B cell (primary cell): ENCODE measurements at regions not wholly inside any gene's neighbourhood (a gene's known extent, or its start where the extent isn't known, plus 50 kb on each side); places are given as distances from the start of the nearest gene placed in this dataset.

Source experiments
- ATAC-seq: fragments of 200-7000 bp; cut with Tn5 transposase; one replicate; pipeline ENCODE4 v1.10.0; 2021; ENCODE audit warnings: low read depth, mild to moderate bottlenecking, moderate number of reproducible peaks, moderate library complexity
- CTCF ChIA-PET: fragments of 350-600 bp; sonication (Branson Sonifier 250); formaldehyde crosslinking; loops from one replicate; lab custom pipeline; 2021; ENCODE audit warnings: antibody characterized with exemption, inconsistent platforms; lab: Charles Lee
- POLR2A ChIA-PET: fragments of 350-600 bp; sonication (Branson Sonifier 250); formaldehyde crosslinking; loops from one replicate; lab custom pipeline; 2021; ENCODE audit warnings: antibody characterized with exemption; lab: Charles Lee
- DNase-seq: peaks from one replicate; pipeline ENCODE4 v3.0.0; 2013
- H2AFZ ChIP-seq: 2 replicates; pipeline ENCODE4 v1.6.1; 2012; ENCODE audit warnings: mild to moderate bottlenecking, low read depth, low read length; ENCODE audit not compliant: insufficient read depth, poor library complexity, severe bottlenecking
- H3K27ac ChIP-seq, 2 donors: 1 replicate in 1 of 2; 2 replicates in 1 of 2; pipeline ENCODE4 v1.5.1; 2012 to 2013; ENCODE audit warnings: low read length in 2 of 2, mild to moderate bottlenecking in 2 of 2, moderate library complexity in 1 of 2
- H3K27me3 ChIP-seq, 4 experiments: fragments of 200-600 bp in 1 of 4; sonication (generic) in 1 of 4; replicated peaks in 1 of 4; 1 replicate in 2 of 4; 2 replicates in 2 of 4; pipeline versions ENCODE4 v1.6.1 to v1.7.0; 2013 to 2016; ENCODE audit warnings: low read length in 3 of 4, mild to moderate bottlenecking in 2 of 4, mixed read lengths in 1 of 4, moderate library complexity in 1 of 4; ENCODE audit not compliant: insufficient read depth in 4 of 4, control insufficient read depth in 3 of 4; ENCODE audit errors: control extremely low read depth in 1 of 4
- H3K36me3 ChIP-seq, 2 experiments: replicated peaks in 1 of 2; 1 replicate in 1 of 2; 2 replicates in 1 of 2; pipeline versions ENCODE4 v1.6.1 to v1.7.1; 2013; ENCODE audit warnings: low read length in 1 of 2; ENCODE audit not compliant: insufficient read depth in 2 of 2, control insufficient read depth in 1 of 2; ENCODE audit errors: control extremely low read depth in 1 of 2, extremely low read depth in 1 of 2
- H3K4me1 ChIP-seq, 2 donors: fragments of 200-600 bp in 1 of 2; sonication (generic) in 1 of 2; 1 replicate in 1 of 2; 2 replicates in 1 of 2; pipeline versions ENCODE4 v1.5.1 to v1.6.1; 2013 to 2017; ENCODE audit warnings: low read length in 2 of 2; ENCODE audit not compliant: control insufficient read depth in 2 of 2, insufficient read depth in 2 of 2
- H3K4me2 ChIP-seq: replicated peaks from 2 replicates; pipeline ENCODE3; 2012; ENCODE audit warnings: mild to moderate bottlenecking, low read depth, low read length; ENCODE audit not compliant: poor library complexity, severe bottlenecking
- H3K4me3 ChIP-seq, 5 experiments: fragments of 200-600 bp in 1 of 5; sonication (generic) in 1 of 5; 1 replicate in 3 of 5; 2 replicates in 2 of 5; pipeline versions ENCODE4 v1.5.1 to v1.7.0; 2011 to 2016; ENCODE audit warnings: low read length in 4 of 5, mild to moderate bottlenecking in 4 of 5, low read depth in 2 of 5, control low read depth in 1 of 5, moderate library complexity in 1 of 5; ENCODE audit not compliant: insufficient read depth in 1 of 5; ENCODE audit errors: control extremely low read depth in 1 of 5, extremely low read depth in 1 of 5
- H3K79me2 ChIP-seq: fragments of 200-600 bp; sonication (generic); one replicate; pipeline ENCODE4 v1.6.0; 2016; ENCODE audit warnings: low read length; ENCODE audit not compliant: control insufficient read depth, insufficient read depth
- H3K9ac ChIP-seq: fragments of 200-600 bp; sonication (generic); 2 replicates; pipeline ENCODE4 v1.6.1; 2017; ENCODE audit warnings: mild to moderate bottlenecking, low read length, moderate library complexity
- H3K9me3 ChIP-seq, 3 donors: one replicate each; pipeline versions ENCODE4 v1.6.1 to v1.7.1; 2013; ENCODE audit warnings: low read length in 2 of 3; ENCODE audit not compliant: control insufficient read depth in 2 of 3, insufficient read depth in 1 of 3; ENCODE audit errors: control extremely low read depth in 1 of 3
- H4K20me1 ChIP-seq: 2 replicates; pipeline ENCODE4 v1.6.0; 2012; ENCODE audit warnings: mild to moderate bottlenecking, low read length; ENCODE audit not compliant: insufficient read depth, control insufficient read depth, poor library complexity, severe bottlenecking
- H3K27ac Mint-ChIP-seq: one replicate; pipeline ENCODE4 v1.8.0; 2021; ENCODE audit warnings: mixed read lengths
- H3K27me3 Mint-ChIP-seq: one replicate; pipeline ENCODE4 v1.8.0; 2021; ENCODE audit warnings: mixed read lengths
- H3K4me1 Mint-ChIP-seq: one replicate; pipeline ENCODE4 v1.8.0; 2021; ENCODE audit warnings: mixed read lengths
- H3K4me3 Mint-ChIP-seq: one replicate; pipeline ENCODE4 v1.8.0; 2021; ENCODE audit warnings: mixed read lengths
- H3K9me3 Mint-ChIP-seq: one replicate; pipeline ENCODE4 v1.8.0; 2022; ENCODE audit warnings: mixed read lengths; ENCODE audit not compliant: insufficient read depth
- CTCF ChIP-seq: fragments of 200-600 bp; IDR thresholded peaks from one replicate; pipeline ENCODE4 v1.8.0; 2022; ENCODE audit warnings: antibody characterized with exemption, mild to moderate bottlenecking
- EZH2 ChIP-seq: IDR thresholded peaks from 2 replicates; pipeline ENCODE4 v1.6.1; 2012; ENCODE audit warnings: borderline replicate concordance, low read depth, mild to moderate bottlenecking, moderate library complexity, low read length; ENCODE audit not compliant: insufficient read depth, poor library complexity, severe bottlenecking
- WGBS: methylation state at CpG from one replicate; pipeline ENCODE4 v1.1.5; 2013; ENCODE audit warnings: missing lambda C conversion rate; ENCODE audit not compliant: insufficient coverage; 5-methylcytosine and 5-hydroxymethylcytosine counted together
- intact Hi-C: fragments of 100-400 bp; cut with micrococcal nuclease; formaldehyde crosslinking; loops from one replicate; pipeline ENCODE4 v1.10.0; 2022

- Histone ChIP-seq H3K9ac (no peak overlapping the region), H3K4me3 (no peak overlapping the region), H4K20me1 (no peaks in the 10 kb centered on the region), H3K4me2 (no peak overlapping the region), H3K27me3 (peaks cover 0 to 80% (median 57%) of the 10 kb centered on the region in 4 experiments), H3K9me3 (peaks cover 10 to 56% (median 36%) of the 10 kb centered on the region in 3 donors), H3K27ac (no peak overlapping the region), H3K4me1 (peaks cover 21 to 22% of the 10 kb centered on the region in 2 donors), H3K79me2 (no peaks in the 10 kb centered on the region), H2AFZ (no peak overlapping the region), H3K36me3 (no peaks in the 10 kb centered on the region)
- peak overlapping the region; percentile 56 for H3K27ac Mint-ChIP-seq
- H3K27me3 Mint-ChIP-seq, result peaks cover 69% of the 10 kb centered on the region
- ChIA-PET POLR2A (no interaction called here), CTCF (interaction anchor here (0.5 kb wide), 1 partner anchor 1076 kb away, joined by 4 read pairs; no protein-coding TSS in a partner anchor)
- TF ChIP-seq EZH2 (no peak), CTCF (no peak)
- H3K9me3 Mint-ChIP-seq, result peaks cover 10% of the 10 kb centered on the region
- intact Hi-C loops, result loop anchor here (5.0 kb wide), 4 partner anchors 116 to 1341 kb away; no protein-coding TSS in a partner anchor
- peaks cover 24% of the 10 kb centered on the region for H3K4me1 Mint-ChIP-seq
- 12% methylated on average over 15 of the region's 22 CpGs for WGBS
- DNase-seq, result peak; percentile 51
- peak overlapping the region; percentile 32 for H3K4me3 Mint-ChIP-seq
- ATAC-seq, result no peak
Measured at GRCh38 chr6:27667657-27668441, 194.9 kb upstream of the ZNF184 start.
